Lower leg skin (tissue), 4 donors: ENCODE measurements at regions not wholly inside any gene's neighbourhood (a gene's known extent, or its start where the extent isn't known, plus 50 kb on each side); places are given as distances from the start of the nearest gene placed in this dataset.

ENCODE experiments used
- DNase-seq, 2 donors: peaks; one replicate each; pipeline ENCODE4 v3.0.0-alpha.2; 2019; ENCODE audit warnings: low spot score in 2 of 2
- H3K4me3 ChIP-seq: fragments of 200-600 bp; sonication (generic); 2 replicates; pipeline ENCODE4 v1.5.1; 2017; ENCODE audit warnings: mild to moderate bottlenecking, low read depth; ENCODE audit not compliant: poor library complexity, severe bottlenecking
- POLR2A ChIP-seq, 2 donors: fragments of 450-650 bp; IDR thresholded peaks; one replicate each; pipeline ENCODE4 v1.6.1; 2016 to 2017; ENCODE audit warnings: antibody characterized with exemption in 2 of 2, mild to moderate bottlenecking in 1 of 2, moderate library complexity in 1 of 2
- WGBS, 2 donors: methylation state at CpG; one replicate each; pipeline ENCODE4 v1.1.5; 2018; 5-methylcytosine and 5-hydroxymethylcytosine counted together
- intact Hi-C: fragments of 100-400 bp; cut with DNase I; formaldehyde crosslinking; loops from one replicate; pipeline ENCODE4 v1.15.0; 2023; ENCODE audit warnings: low total_unique reads
- TF ChIP-seq, protein P1 (sequence below), 3 donors: fragments of 450-650 bp; IDR thresholded peaks; one replicate each; pipeline ENCODE4 v1.5.1; 2016; ENCODE audit warnings: antibody characterized with exemption in 3 of 3, mild to moderate bottlenecking in 3 of 3, moderate library complexity in 2 of 3

DNA sequence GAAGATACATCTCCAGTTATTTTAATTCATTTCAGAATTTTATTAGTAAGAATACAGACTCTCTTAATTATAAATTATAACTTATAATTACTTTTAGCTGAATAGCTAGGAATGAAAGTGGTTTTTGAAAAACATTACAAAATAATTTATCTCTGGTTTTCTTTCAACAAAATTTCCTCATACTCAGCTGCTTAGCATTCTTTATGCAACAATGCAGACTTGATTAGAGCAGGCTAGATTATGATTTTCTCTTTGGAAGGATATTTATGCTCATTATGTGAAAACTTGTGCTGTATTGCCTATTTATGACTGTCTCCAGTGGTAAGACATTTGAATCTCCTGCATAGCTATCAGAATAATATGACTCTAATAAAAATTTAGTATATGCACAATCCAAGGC, 2023.7 kb downstream of the C4orf33 start:
- intact Hi-C loops, result no loop called here
- H3K4me3 ChIP-seq, result no peak overlapping the region
- no peak for TF ChIP-seq POLR2A (IDR thresholded peaks at IDR 0.05)
- TF ChIP-seq, protein P1, sequence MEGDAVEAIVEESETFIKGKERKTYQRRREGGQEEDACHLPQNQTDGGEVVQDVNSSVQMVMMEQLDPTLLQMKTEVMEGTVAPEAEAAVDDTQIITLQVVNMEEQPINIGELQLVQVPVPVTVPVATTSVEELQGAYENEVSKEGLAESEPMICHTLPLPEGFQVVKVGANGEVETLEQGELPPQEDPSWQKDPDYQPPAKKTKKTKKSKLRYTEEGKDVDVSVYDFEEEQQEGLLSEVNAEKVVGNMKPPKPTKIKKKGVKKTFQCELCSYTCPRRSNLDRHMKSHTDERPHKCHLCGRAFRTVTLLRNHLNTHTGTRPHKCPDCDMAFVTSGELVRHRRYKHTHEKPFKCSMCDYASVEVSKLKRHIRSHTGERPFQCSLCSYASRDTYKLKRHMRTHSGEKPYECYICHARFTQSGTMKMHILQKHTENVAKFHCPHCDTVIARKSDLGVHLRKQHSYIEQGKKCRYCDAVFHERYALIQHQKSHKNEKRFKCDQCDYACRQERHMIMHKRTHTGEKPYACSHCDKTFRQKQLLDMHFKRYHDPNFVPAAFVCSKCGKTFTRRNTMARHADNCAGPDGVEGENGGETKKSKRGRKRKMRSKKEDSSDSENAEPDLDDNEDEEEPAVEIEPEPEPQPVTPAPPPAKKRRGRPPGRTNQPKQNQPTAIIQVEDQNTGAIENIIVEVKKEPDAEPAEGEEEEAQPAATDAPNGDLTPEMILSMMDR (IDR thresholded peaks at IDR 0.05), result no peak
- DNase-seq, result no peak

DNA sequence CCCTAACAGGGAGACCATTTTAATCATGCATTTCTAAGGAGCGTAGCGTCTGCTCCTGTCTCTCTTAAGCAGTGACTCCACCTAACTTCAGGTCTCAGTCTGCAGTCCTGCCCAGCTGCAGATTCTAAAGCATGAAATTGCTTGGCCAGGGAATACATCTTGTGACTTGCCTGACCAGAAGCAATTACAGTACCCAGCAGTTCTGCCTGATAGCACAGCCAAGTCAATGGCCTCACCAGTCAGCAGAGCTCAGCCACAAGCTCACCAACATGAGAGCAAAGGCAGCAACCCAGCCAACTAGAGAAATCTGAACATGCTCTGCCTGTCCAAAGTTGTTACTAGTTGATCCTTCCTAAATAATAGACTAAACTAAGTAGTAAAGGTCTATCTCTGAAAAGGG, 2011.9 kb upstream of the PCDH10 start:
- intact Hi-C loops, result no loop called here
- no peak for DNase-seq
- 77 to 96% methylated on average over 2 of the region's 2 CpGs for WGBS, 2 donors
- H3K4me3 ChIP-seq, result no peak overlapping the region
- no peak for TF ChIP-seq POLR2A (IDR thresholded peaks at IDR 0.05)
- TF ChIP-seq, protein P1 (IDR thresholded peaks at IDR 0.05), result no peak

DNA sequence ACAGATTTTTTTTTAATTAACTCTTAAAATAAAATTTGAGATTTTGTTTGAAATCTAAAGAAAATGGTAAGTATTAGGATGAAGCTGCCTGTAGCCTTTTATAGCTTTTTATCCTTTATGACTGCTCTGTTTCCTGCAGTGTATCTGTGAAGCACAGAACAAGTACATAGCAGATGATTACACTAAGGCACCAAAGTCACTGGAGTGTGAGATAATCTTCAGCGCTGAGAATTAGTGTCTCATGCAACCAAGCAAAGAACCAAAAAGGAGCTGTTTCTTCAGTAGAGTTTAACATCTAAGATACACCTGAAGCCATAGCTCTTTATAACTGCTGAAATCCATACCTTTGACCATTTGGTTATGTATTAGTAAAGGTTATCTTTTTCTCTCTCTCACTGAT, 1989.8 kb upstream of the PCDH10 start:
- intact Hi-C loops, result no loop called here
- H3K4me3 ChIP-seq, result no peak overlapping the region
- WGBS, 2 donors, result 86 to 92% methylated on average over 1 of the region's 1 CpG
- no peak for TF ChIP-seq POLR2A (IDR thresholded peaks at IDR 0.05)
- TF ChIP-seq, protein P1 (IDR thresholded peaks at IDR 0.05), result no peak
- DNase-seq, result no peak

DNA sequence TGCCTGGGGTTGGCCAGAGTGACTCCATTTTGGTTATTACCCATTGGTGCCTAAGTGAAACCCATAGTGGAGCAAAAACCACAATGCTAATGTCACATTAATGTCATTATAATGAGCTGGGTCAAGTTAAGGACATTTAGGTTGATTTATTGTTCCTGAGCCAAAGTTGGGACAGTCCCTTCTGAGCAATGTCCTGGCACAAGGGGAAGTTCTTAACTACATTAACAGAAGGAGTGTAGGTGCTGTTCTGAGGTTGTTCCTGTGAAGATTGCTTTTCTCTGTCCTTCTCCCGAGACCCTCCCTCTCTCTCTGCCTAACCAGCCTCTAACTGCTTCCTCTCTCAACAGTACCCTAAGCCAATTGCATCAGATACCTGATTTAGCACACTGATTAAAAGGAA, 1956.8 kb upstream of the PCDH10 start:
- intact Hi-C loops, result no loop called here
- DNase-seq, result no peak
- TF ChIP-seq, protein P1 (IDR thresholded peaks at IDR 0.05), result no peak
- no peak for TF ChIP-seq POLR2A (IDR thresholded peaks at IDR 0.05)
- H3K4me3 ChIP-seq, result no peak overlapping the region
- WGBS, 2 donors, result 86 to 95% methylated on average over 1 of the region's 1 CpG

DNA sequence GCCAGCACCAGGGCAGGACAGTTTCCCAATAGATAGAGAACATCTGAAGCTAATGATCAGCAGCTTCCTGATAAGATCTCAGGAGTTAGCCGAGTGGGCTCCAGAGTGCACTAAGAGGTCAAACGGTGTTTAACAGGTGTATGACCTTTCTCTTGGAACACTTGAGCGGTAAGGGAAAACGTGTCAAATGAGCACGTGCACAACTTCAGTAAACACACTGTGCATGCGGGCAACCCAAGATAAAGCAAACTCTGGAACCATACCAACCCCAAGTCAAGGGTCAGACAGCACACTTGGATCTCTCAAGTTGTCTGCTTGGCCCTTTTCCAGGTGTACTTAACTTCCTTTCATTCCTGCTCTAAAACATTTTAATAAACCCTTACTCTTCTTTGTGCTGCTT, 1941.5 kb upstream of the PCDH10 start:
- H3K4me3 ChIP-seq, result no peak overlapping the region
- TF ChIP-seq, protein P1 (IDR thresholded peaks at IDR 0.05), result no peak
- no peak for TF ChIP-seq POLR2A (IDR thresholded peaks at IDR 0.05)
- intact Hi-C loops, result no loop called here
- DNase-seq, result no peak
- 88% methylated on average over 6 of the region's 6 CpGs for WGBS, 2 donors

DNA sequence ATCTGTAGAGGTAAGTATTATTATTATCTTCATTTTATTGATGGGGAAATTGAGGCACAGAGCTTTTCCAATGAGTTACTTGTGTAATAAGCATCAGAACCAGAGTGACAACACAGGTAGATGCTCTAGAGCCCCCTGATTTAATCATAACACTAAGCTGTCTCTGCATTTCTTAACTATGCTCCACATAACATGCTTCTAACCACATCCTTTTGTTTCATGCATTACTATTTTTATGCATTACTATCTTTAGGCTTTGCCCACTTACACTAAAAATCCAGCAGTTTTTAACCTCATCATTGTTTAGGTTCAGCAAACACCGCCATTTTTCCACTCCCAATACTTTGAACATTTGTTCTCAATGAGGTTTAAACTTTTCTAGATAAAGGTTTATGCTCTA, 1900.8 kb upstream of the PCDH10 start:
- no peak for TF ChIP-seq POLR2A (IDR thresholded peaks at IDR 0.05)
- TF ChIP-seq, protein P1 (IDR thresholded peaks at IDR 0.05), result no peak
- 0% methylated on average over 1 of the region's 1 CpG for WGBS, 2 donors
- intact Hi-C loops, result no loop called here
- no peak overlapping the region for H3K4me3 ChIP-seq
- no peak for DNase-seq
